Activated CD4-positive, CD25-positive, alpha-beta regulatory T cell treated with anti-CD3 and anti-CD28 coated beads, Interleukin-2, amount 50 U/mL, for 16 hours (primary cell): ENCODE measurements at regions not wholly inside any gene's neighbourhood (a gene's known extent, or its start where the extent isn't known, plus 50 kb on each side); places are given as distances from the start of the nearest gene placed in this dataset.
"Not testable (repeated sequence)": the region's sequence is repeated elsewhere in the genome, so short reads cannot be mapped to it uniquely, and the experiment has no call there.

ENCODE experiments used
- DNase-seq: peaks from one replicate; pipeline ENCODE4 v3.0.0-alpha.2; 2020; ENCODE audit warnings: low read depth, low spot score

DNA sequence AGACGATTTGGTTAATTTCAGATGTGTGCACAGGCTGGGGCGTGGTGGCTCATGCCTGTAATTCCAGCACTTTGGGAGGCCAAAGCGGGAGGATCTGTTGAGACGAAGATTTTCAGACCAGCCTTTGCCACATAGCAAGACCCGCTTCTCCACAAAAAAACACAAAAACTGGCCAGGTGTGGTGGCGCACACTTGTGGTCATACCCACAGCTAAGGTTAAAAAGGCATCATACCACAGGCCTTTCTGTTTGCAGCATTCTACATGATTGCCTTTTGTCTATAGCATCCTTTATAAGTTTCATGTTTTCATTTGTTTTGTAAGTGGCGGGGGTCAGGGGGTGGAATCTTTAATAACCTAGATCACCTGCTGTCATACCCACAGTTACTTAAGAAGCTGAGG is 239.9 kb upstream of the NOX3 start:
- DNase-seq, result no peak

DNA sequence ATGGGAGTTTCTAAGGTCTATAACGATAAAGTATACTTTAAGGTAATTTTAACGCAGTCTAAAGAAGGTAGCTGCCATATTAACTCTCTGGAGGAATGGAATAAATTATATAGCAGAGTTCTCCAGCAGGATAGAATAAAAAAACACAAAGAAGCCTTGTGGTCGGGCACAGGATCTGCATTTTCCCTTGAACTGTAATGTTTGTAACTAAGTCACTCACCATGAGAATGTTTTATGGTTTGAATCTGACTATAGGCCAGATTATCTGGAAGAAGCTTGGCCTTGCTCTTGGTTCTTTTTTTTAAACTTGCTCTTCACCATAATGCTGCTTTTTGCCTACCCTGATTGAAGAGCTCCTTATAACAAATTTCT is 238.8 kb upstream of the NOX3 start:
- DNase-seq, result no peak

DNA sequence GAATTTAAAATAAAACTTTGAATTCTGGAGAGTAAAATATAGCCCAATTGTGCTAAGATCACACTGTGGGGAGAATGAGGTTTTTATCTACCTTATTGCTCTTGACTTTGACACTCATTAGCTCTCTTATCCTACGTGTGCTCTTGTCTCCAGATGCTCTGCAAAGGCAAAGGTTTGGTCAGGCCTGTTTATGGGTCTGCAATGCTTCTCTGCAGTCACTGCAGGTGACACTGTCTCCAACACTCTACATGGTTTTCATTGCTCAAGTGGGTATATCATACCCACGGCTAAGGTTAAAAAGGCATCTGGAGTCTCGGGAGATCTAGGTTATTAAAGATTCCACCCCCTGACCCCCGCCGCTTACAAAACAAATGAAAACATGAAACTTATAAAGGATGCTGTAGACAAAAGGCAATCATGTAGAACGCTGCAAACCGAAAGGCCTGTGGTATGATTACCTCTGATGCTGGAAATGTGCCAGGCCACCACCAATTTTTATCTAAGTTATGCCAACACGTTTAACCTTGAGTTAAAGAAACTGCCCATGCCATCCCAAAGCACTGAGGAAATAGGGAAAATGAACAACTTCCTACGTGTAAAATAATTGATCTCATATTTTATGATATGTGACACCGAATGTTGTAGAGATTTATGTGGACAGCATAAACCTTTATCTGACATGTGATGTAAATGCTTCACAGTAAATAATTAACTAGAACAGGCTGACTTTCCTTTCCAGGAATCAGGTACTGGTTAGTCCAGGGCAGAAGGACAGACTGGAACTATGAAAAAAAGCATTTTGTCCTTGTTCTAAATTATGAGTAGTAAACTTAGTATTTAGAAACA is 238.2 kb upstream of the NOX3 start:
- no peak for DNase-seq

DNA sequence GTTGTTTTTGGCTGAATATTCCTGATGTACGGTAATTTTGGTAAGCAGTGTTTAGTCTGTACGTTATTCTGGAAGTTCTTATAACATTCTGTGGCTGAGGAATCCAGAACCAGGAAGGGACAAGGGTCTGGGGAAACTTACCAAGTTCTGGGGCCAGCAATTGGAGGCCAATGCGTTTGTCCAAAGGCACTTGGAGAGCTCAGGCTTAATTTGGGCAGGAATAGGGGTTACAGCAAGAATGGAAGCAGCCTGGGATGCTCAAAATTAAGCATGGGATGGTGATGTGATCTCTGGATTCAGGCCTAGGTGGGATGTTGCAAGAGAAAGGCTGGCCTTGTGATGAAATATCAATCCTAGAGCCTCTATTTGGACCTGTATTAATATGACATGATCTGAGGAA is 235.2 kb upstream of the NOX3 start:
- DNase-seq, result no peak

DNA sequence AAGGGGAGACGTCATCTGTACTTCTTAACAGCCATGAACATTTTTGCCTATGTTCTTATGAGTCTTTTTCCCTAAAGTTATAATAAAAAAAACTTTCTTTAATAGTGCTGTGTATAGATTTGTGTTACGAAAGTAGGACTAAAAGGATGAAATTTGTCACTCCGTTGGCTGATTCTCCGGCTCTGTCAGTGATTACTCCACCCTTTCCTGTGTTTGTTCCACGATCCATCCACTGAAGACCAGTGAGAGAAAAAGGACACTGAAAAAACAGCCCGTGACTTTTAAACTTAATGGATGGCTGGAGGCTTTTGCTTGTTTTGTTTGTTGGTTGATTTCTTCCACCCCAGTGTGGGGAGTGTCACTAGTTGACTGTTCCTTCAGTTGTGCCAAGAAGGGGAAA is 232.0 kb upstream of the NOX3 start:
- DNase-seq, result no peak

DNA sequence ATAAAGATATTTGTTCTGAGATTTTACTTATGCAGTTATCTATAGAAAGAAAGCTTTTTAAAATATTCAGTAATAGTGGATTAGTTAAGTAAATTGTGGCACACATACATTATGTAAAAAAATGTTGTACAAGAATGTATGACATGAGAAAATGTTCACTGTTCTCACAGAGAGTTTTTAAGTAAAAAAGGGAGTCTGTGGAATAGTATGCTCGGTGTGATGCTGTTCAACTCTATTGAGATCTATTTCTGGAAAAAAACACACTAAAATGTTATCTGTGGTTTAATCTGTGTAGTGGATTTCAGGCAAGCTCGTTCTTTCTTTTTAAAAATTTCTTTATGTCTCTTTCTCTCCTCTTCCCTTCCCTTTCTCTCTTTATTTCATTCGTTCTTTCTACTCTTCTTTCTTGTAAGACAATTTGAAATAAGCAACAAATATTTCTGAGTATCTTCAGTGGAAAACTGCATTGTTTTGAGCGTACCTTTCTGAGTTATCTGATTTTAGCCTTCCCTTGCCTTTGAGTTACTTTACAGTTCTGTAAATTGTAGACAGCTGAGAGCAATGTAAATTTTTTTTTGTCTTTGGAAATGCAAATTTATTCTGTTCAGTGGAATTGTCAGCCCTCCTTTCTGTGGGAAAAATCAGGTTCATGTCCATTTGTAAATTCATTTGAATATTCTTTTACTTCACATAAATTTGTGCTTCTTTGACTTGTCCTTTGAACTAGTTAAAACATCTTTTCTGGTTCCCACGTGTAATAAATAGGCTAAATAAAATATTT is 229.0 kb upstream of the NOX3 start:
- DNase-seq, result no peak

DNA sequence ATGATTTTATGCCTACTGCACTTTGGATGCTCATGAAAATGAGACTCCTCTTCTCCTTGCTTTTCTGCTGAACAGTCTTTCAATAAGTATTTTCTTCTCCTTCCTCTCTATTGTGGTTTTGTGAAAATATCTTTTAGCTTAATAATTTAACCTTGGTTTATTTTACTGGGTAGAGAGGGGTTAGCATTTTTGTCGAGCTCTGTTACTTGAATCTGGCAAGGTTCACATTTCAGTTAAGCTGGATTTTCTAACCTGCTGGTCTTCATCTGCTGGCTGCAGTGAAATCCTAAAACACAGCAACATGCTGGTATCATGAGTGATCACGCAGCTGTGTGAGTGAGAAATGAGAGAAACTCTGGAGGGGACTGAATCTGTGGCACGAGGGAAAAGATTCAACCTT is 222.7 kb upstream of the NOX3 start:
- DNase-seq, result no peak

DNA sequence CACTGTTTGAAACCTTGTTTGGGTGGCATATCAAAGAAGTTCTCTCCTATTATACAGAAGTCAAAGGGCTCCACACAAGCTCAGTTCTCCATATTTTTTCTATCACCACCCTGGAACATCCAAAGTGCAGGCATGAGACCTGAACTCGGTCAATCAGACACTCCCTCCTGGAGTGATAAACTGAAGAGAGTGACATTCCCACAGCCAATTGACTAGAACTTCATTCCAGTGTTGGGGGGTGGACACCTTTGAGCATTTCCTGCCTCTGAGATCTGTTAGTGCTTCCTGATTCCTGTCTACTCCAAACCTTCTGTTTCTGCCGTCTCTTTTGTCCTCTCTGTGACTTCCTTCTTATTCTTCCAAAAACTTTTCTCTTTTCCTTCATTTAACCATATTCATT is 220.7 kb upstream of the NOX3 start:
- no peak for DNase-seq

DNA sequence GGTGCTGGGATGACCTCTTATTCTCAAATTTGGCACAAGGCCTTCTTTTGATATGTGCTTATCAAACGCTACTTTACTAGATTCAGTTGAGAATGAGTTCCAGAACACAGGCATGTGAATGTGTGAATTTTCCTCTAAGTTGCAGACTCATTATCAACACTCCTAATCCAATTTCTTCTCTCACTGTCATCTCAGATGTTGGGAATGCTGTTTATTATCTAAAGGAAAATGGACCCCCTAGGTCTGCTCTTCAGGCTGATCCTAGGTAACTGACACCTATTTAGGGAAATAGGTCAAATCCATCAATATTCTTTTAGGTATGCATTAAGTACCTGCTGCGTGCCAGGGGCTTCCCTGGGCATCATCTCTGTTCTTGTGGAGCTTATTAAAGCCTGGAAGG is 215.0 kb upstream of the NOX3 start:
- no peak for DNase-seq

DNA sequence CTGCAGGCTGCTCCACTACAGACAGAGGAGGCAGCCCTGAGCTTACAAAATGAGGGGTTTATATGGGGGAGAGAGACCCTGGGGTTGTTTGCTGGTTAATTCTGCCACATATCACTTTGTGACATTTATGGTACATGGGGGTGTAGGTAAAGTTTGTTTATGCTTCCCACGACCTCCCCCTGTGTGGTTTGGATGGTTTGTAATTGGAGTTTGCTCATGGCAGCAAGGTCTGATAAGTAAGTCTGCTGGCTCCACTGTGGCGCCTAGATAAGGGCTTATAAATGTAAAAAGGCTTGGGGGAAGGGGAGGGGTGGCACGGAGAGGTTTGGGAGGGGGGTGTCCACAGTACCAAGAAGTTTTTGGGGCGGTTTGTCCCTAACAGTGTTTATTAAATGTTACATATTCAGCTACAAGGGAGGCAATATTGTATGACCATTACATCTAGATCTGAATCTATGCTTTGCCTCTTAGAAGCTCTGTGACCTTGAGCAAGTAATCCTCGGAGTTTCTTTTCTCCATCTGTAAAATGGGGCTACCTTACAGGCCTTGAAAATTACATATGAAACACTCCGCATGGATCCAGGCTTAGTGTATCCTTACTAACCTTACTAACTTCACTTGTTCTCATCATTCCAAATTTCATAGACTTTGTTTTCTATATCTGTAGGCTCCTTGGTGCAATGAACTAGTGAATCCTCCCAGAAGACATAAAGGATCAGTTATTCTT is 204.8 kb upstream of the NOX3 start:
- DNase-seq, result no peak

DNA sequence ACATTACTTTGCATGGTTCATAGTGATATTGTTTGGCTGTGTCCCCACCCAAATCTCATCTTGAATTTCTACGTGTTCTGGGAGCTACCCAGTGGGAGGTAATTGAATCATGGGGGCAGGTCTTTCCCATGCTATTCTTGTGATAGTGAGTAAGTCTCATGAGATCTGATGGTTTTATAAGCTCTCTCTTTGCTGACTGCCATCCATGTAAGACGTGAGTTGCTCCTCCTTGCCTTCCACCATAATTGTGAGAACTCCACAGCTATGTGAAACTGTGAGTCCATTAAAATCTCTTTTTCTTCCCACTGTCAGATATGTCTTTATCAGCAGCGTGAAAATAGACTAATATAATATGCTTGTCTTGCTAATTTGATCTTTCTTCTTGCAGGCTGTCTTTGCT is 200.4 kb upstream of the NOX3 start:
- DNase-seq, result no peak

DNA sequence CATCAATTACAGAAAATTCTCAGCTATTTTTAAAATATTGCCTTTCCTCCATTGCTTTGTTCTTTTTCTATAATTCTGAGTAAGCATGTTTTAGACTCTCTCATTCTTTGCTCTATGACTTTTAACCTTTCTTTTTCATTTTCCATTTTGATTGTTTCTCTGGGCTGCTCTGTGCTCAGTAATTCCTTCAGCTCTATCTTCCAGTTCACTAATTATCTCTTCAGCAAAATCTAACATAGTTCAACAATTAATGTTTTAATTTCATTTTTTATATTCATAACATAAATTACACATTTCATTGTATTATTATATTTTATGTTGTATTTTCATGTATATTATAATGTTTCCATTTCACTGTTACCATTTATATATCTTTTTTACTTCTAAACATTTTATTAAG is 198.8 kb upstream of the NOX3 start:
- no peak for DNase-seq

DNA sequence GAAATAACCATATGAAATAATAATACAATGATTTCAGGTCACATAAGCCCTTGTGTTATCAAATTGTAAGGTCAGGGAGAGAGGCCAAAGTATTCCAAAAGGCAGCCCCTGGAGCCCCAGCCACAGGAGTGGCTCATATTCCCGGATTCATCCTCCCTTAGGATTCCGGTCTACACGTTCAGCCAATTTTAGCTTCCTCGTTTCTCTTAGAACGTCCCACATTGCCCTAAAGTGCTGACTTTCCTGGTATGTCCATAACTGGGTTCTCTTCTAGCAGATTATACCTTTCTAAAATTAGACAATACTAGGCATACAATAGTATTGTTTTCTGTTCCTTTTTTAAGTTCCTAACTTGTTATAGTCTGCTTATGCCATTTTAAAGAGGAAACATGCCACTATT is 192.7 kb upstream of the NOX3 start:
- no peak for DNase-seq

DNA sequence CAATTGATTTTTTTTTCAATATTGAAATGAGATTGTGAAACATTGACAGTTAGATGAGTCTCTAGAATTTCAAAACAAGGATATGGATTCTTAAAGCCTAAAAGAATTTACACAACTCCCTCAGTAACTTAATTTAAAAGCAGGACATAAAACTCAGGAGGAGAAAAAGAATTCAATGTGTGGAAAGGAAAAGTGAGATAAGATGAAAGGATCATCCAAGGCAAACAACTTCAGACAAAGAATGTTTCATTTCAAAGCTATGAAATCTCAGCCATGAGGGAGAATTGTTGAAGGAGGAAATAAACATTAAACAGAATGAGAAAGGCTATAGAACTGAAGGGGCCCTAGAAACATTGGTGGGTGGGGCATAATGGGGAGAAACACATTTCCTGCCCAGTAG is 191.7 kb upstream of the NOX3 start:
- DNase-seq, result no peak

DNA sequence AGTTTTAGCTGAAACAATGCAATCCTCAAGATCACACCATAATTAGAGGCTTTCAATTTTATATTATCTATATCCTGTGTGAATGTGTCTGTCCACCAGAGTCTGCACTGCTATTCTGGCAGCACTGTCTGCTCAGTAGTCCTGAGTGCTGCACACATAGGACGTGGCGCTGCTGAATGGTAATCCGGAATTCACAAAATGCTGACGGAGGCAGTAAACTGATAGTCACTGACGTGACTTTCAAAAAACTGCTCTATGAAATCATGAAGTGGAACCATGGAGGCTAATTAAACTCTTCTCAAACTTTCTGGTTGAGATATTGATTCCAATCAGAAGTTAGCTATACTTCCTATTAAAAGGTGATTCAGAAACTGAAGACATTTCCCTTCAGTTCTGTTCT is 190.8 kb upstream of the NOX3 start:
- no peak for DNase-seq

DNA sequence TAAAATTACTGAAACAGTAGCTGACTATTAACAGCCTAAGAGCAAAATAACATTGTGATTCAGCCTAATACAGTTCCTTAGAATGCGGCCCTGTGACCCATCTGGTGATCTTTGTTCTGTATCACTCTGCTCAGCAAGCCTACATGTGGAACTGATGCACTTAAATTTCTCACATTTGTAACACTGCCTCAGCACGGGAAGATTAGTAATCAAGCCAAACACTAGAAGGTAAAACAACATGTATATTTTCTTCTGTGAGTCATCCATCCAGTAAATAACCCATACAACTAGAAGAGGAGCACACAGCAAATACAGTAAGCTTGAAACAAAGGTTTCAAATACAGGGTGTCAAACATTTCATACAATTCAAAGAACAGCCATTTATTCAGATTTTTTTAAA is 189.7 kb upstream of the NOX3 start:
- DNase-seq, result no peak

DNA sequence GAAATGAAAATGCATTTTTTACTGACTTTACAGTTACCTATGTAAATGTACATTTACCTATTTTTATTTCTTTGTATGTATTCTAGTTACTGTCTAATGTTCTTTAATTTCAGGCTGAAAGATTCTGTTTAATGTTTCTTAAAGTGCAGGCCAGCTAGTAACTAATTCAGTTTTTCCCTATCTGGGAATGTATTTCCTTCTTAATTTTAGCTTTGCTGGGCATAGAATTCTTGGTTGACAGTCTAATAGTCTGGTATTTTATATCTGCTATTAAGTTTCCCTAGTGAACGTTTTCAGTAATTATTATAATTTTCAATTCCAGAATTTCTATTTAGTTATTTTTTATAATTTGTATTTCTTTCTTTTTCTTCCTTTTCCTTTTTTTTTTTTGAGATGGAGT is 186.0 kb upstream of the NOX3 start:
- DNase-seq, result no peak

DNA sequence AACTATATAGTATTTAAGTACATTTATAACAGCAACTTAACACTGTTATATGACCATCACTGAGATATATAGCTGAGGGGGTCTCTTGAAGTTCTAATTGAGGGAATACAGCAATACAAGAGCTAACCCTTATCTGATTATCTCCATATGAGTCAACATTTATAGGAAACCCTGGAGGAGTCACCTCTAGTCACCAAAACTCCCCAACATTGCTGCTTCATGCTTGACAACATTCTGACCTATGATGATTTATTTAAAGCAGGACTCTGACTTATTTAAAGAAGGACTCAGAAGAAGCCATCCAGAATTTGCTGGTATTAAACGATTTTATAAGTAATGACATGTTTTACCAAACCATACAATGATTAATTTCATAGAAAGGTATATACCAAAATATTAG is 182.6 kb upstream of the NOX3 start:
- no peak for DNase-seq

DNA sequence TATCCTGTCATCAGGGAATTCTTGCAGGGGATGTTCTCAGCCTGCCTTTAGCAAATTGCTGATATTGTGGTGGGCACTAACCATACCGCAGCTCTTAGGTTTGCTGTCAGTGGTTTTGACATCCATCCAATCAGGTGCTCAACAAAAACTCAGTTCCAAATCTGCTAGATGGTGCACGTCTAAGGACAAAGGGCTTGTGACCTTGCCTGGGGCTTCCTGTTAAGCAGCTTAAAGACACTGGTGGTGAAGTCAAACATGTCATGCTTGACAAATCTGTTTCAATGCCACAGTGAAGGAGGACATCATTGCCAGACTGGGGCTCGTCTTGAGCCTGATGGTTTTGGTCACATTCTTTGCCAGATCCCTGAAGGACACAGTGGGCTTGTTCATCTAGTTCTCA is 179.8 kb upstream of the NOX3 start:
- DNase-seq, result no peak

DNA sequence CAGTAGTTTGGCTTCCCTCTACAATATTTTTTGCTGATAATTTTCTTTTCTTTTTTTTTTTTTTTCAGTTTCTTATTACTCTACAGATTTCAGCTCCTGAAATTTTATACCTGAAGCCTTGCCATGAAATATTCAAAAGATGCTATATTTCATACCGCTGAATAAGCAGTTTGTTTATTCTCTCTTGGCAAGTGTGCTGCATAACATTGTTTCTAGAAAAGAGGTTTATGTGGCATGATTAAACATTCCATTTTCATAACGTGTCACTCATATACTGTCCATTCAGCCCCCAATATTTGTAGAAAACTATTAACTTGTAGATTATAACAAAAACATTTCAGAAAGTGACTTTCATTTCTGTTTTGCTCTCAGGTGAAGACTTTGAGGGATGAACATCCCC is 174.4 kb upstream of the NOX3 start:
- DNase-seq, result no peak

DNA sequence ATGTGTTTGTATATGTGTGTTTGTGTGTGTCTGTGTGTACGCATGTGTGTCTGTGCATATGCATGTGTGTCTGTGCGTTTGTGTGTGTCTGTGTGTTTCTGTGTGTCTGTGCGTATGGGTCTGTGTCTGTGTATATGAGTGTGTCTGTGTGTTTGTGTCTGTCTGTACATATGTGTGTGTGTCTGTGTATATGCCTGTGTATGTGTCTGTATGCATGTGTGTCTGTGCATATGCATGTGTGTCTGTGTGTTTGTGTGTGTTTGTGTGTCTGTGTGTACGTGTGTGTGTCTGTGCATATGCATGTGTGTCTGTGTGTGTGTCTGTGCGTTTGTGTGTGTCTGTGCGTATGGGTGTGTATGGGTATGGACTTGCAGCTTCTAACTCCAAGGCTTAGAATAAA is 174.0 kb upstream of the NOX3 start:
- no peak for DNase-seq

DNA sequence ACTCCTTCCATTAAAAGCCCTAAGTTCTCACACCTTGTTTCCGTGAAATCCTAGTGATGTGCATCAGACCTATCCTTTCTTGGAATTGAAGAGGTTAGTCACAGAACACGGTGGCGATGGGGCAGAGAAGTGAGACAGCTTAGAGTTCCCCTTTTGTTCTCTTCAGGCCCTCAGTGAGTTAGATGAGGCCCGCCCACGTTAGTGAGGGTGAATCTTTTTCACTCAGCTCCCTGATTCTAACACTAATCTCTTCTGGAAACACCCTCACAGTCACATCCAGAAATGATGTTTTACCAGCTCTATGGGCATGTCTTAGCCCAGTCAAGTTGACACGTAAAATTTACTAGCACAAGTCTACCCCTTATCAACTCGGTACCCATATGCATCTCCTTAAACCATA is 172.7 kb upstream of the NOX3 start:
- DNase-seq, result peak; percentile 9

DNA sequence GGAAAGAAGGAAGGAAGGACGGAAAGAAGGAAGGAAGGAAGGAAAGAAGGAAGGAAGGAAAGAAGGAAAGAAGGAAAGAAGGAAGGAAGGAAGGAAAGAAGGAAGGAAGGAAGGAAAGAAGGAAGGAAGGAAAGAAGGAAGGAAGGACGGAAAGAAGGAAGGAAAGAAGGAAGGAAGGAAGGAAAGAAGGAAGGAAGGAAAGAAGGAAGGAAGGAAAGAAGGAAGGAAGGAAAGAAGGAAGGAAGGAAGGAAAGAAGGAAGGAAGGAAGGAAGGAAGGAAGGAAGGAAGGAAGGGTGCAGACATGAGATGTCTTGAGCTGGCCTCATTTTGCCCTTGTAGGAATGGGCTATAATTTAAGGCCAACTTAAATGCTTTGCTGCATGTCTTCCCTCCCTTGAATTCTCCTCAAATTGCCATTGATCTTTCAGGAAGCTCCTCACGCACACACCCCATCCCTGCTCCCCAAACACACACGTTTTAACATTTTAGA is 172.1 kb upstream of the NOX3 start:
- DNase-seq, result not testable (repeated sequence)
